ENCODE measurements at regions not wholly inside any gene's neighbourhood (a gene's known extent, or its start where the extent isn't known, plus 50 kb on each side); places are given as distances from the start of the nearest gene placed in this dataset.
"Not testable (repeated sequence)": the region's sequence is repeated elsewhere in the genome, so short reads cannot be mapped to it uniquely, and the experiment has no call there.

GRCh38 chr4:111405989-111406388 is 739.3 kb upstream of the FAM241A start:
- no peak for DNase-seq (ENCODE audit: low spot score)
- no peak for TF ChIP-seq CTCF (IDR thresholded peaks at IDR 0.05)
- Histone ChIP-seq H3K27ac (no peak overlapping the region), H3K4me3 (no peak overlapping the region)

- DNase-seq (ENCODE audit: low spot score) = no peak
- no peak for TF ChIP-seq CTCF (IDR thresholded peaks at IDR 0.05)
Measured at GRCh38 chr4:111410571-111410970, 734.7 kb upstream of the FAM241A start.

GRCh38 chr4:111417521-111417920 is 727.7 kb upstream of the FAM241A start:
- no peak for TF ChIP-seq CTCF (IDR thresholded peaks at IDR 0.05)
- no peak overlapping the region for H3K27ac ChIP-seq
- no peak for DNase-seq (ENCODE audit: low spot score)
- no peak overlapping the region for H3K4me3 ChIP-seq

More at GRCh38 chr4:111410571-111410970, 734.7 kb upstream of the FAM241A start:
- H3K4me3 ChIP-seq = no peak overlapping the region
- no peak overlapping the region for H3K27ac ChIP-seq

DNA sequence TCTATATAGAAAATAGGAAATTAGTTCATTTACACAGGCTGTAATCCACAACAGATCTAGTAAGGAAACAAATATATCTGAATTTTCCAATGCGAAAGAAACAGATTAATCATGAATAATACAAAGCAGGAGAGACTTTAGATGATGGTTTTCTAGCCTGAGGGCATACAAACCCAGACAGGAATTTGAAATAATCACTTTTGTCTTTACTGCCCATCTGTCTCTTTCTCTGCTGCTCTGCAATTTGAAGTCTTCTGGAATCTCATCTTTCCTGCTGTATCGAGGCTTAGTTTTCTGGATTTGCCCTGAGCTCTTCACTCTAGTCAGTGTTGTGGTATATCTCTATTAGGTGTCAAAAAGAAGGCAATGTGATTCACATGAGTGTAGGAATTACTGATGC is 711.8 kb upstream of the FAM241A start:
- no peak for DNase-seq (ENCODE audit: low spot score)
- H3K4me3 ChIP-seq = no peak overlapping the region
- no peak overlapping the region for H3K27ac ChIP-seq
- TF ChIP-seq CTCF (IDR thresholded peaks at IDR 0.05) = no peak

- DNase-seq (ENCODE audit: low spot score) = no peak
- no peak overlapping the region for H3K4me3 ChIP-seq
- TF ChIP-seq CTCF (IDR thresholded peaks at IDR 0.05) = no peak
- H3K27ac ChIP-seq = no peak overlapping the region
Measured at GRCh38 chr4:111434586-111434985, 710.7 kb upstream of the FAM241A start.

- TF ChIP-seq CTCF (IDR thresholded peaks at IDR 0.05) = no peak
- H3K4me3 ChIP-seq = no peak overlapping the region
- no peak for DNase-seq (ENCODE audit: low spot score)
- H3K27ac ChIP-seq = no peak overlapping the region
Measured at GRCh38 chr4:111435986-111436744, 709.1 kb upstream of the FAM241A start.

- TF ChIP-seq CTCF (IDR thresholded peaks at IDR 0.05) = no peak
Measured at GRCh38 chr4:111441687-111442086, 703.6 kb upstream of the FAM241A start.

GRCh38 chr4:111444836-111445235 is 700.4 kb upstream of the FAM241A start:
- H3K4me3 ChIP-seq; H3K27ac ChIP-seq; DNase-seq (ENCODE audit: low spot score): not testable (repeated sequence)

More at GRCh38 chr4:111441687-111442086, 703.6 kb upstream of the FAM241A start:
- no peak for DNase-seq (ENCODE audit: low spot score)
- H3K27ac ChIP-seq = no peak overlapping the region
- H3K4me3 ChIP-seq = no peak overlapping the region
